Naive thymus-derived CD8-positive, alpha-beta T cell (primary cell): ENCODE measurements at regions not wholly inside any gene's neighbourhood (a gene's known extent, or its start where the extent isn't known, plus 50 kb on each side); places are given as distances from the start of the nearest gene placed in this dataset.

ENCODE experiments used
- ATAC-seq, 2 donors: fragments of 150-1000 bp; cut with Tn5 transposase in 1 of 2; sonication (Bioruptor Pico), chemical (Tn5 transposase) in 1 of 2; 1 replicate in 1 of 2; 2 replicates in 1 of 2; pipeline ENCODE4 v1.10.0; 2021; ENCODE audit warnings: mild to moderate bottlenecking in 2 of 2, moderate library complexity in 2 of 2
- POLR2A ChIA-PET: fragments of 350-600 bp; sonication (Branson Sonifier 250); formaldehyde crosslinking; loops from one replicate; lab custom pipeline; 2021; ENCODE audit warnings: antibody characterized with exemption; lab: Charles Lee
- DNase-seq, 10 donors: peaks; one replicate each; pipeline versions ENCODE4 v3.0.0 to v3.0.0-alpha.2; 2020 to 2022
- H3K27ac Mint-ChIP-seq, 10 donors: one replicate each; pipeline ENCODE4 v1.8.0; 2020 to 2022; ENCODE audit warnings: mild to moderate bottlenecking in 10 of 10, mixed read lengths in 10 of 10, moderate library complexity in 4 of 10, inconsistent platforms in 1 of 10
- H3K27me3 Mint-ChIP-seq, 5 donors: one replicate each; pipeline ENCODE4 v1.8.0; 2021 to 2022; ENCODE audit warnings: mixed read lengths in 5 of 5
- H3K36me3 Mint-ChIP-seq, 3 donors: one replicate each; pipeline ENCODE4 v1.8.0; 2020 to 2022; ENCODE audit warnings: mixed read lengths in 3 of 3, mild to moderate bottlenecking in 2 of 3, inconsistent platforms in 1 of 3
- H3K4me1 Mint-ChIP-seq, 4 donors: one replicate each; pipeline ENCODE4 v1.8.0; 2021 to 2022; ENCODE audit warnings: mixed read lengths in 4 of 4
- H3K4me3 Mint-ChIP-seq, 10 donors: one replicate each; pipeline ENCODE4 v1.8.0; 2020 to 2022; ENCODE audit warnings: mild to moderate bottlenecking in 10 of 10, mixed read lengths in 10 of 10, moderate library complexity in 6 of 10, inconsistent platforms in 1 of 10
- H3K9me3 Mint-ChIP-seq, 9 donors: one replicate each; pipeline ENCODE4 v1.8.0; 2020 to 2022; ENCODE audit warnings: mixed read lengths in 9 of 9, mild to moderate bottlenecking in 3 of 9, inconsistent platforms in 1 of 9, moderate library complexity in 1 of 9

DNA sequence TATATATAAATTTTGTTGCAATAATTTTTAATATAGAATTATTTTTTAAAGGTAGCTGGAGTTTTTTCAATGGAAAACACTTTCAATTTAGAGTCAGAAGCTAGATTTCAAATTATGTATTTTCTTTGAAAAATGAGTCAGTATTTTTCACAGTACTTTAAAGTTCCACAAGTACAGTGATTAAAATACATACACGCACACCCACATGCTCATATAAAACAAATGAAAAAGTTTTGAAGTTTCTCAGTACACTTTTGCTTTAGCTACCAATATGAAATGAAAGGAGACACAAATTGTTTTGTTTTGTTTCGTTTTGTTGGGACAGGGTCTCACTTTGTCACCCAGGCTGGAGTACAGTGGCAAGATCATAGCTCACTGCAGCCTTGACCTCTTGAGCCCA lies 98.6 kb downstream of the CYB561 start:
- Mint-ChIP-seq H3K27ac (no peak overlapping the region), H3K9me3 (no peaks in the 10 kb centered on the region), H3K36me3 (peaks cover 3 to 33% (median 10%) of the 10 kb centered on the region in 3 donors), H3K27me3 (no peaks in the 10 kb centered on the region), H3K4me3 (no peak overlapping the region), H3K4me1 (no peaks in the 10 kb centered on the region)
- POLR2A ChIA-PET, result no interaction called here
- DNase-seq (no peak), ATAC-seq (no peak)

- H3K4me1 Mint-ChIP-seq, result no peaks in the 10 kb centered on the region
- DNase-seq, result no peak
- no peaks in the 10 kb centered on the region for H3K9me3 Mint-ChIP-seq
- peaks cover 0 to 28% (median 9%) of the 10 kb centered on the region in 3 donors for H3K36me3 Mint-ChIP-seq
- no peaks in the 10 kb centered on the region for H3K27me3 Mint-ChIP-seq
- H3K4me3 Mint-ChIP-seq, result no peak overlapping the region
- H3K27ac Mint-ChIP-seq, result no peak overlapping the region
- POLR2A ChIA-PET, result no interaction called here
- ATAC-seq, result no peak
Measured at GRCh38 chr17:63349478-63350000, 96.6 kb downstream of the CYB561 start.

- POLR2A ChIA-PET, result no interaction called here
- no peaks in the 10 kb centered on the region for H3K9me3 Mint-ChIP-seq
- ATAC-seq (no peak), DNase-seq (no peak)
- H3K36me3 Mint-ChIP-seq, result peaks cover 0 to 30% (median 11%) of the 10 kb centered on the region in 3 donors
- no peaks in the 10 kb centered on the region for H3K27me3 Mint-ChIP-seq
- no peaks in the 10 kb centered on the region for H3K4me1 Mint-ChIP-seq
- no peak overlapping the region for H3K4me3 Mint-ChIP-seq
- peak overlapping the region in 1 of 10 donors; percentile 34 for H3K27ac Mint-ChIP-seq
Measured at GRCh38 chr17:63350364-63350763, 95.7 kb downstream of the CYB561 start.

- Mint-ChIP-seq H3K36me3 (peaks cover 4 to 34% (median 9%) of the 10 kb centered on the region in 3 donors), H3K27me3 (no peaks in the 10 kb centered on the region), H3K9me3 (no peaks in the 10 kb centered on the region), H3K4me1 (no peaks in the 10 kb centered on the region), H3K4me3 (no peak overlapping the region), H3K27ac (no peak overlapping the region)
- ATAC-seq, result no peak
- POLR2A ChIA-PET, result no interaction called here
- DNase-seq, result no peak
Measured at GRCh38 chr17:63354256-63354655, 91.8 kb downstream of the CYB561 start.

GRCh38 chr17:63356337-63356757 lies 89.8 kb downstream of the CYB561 start:
- Mint-ChIP-seq H3K27ac (no peak overlapping the region), H3K36me3 (peaks cover 4 to 29% (median 15%) of the 10 kb centered on the region in 3 donors), H3K27me3 (no peaks in the 10 kb centered on the region), H3K4me3 (no peak overlapping the region), H3K9me3 (no peaks in the 10 kb centered on the region), H3K4me1 (no peaks in the 10 kb centered on the region)
- ATAC-seq (no peak), DNase-seq (no peak)
- POLR2A ChIA-PET, result no interaction called here

GRCh38 chr17:63358111-63358839 lies 87.8 kb downstream of the CYB561 start:
- ATAC-seq (no peak), DNase-seq (no peak)
- Mint-ChIP-seq H3K27ac (peak overlapping the region in 1 of 10 donors; percentile 20), H3K4me3 (no peak overlapping the region), H3K27me3 (no peaks in the 10 kb centered on the region), H3K9me3 (peaks cover 0 to 2% (median 0%) of the 10 kb centered on the region in 9 donors), H3K4me1 (no peaks in the 10 kb centered on the region), H3K36me3 (peaks cover 4 to 22% (median 18%) of the 10 kb centered on the region in 3 donors)
- POLR2A ChIA-PET, result no interaction called here

GRCh38 chr17:63358956-63359355 lies 87.2 kb downstream of the CYB561 start:
- ATAC-seq, result no peak
- H3K4me3 Mint-ChIP-seq, result no peak overlapping the region
- DNase-seq, result no peak
- no peaks in the 10 kb centered on the region for H3K4me1 Mint-ChIP-seq
- H3K36me3 Mint-ChIP-seq, result peaks cover 4 to 19% (median 18%) of the 10 kb centered on the region in 3 donors
- H3K27me3 Mint-ChIP-seq, result no peaks in the 10 kb centered on the region
- no peak overlapping the region for H3K27ac Mint-ChIP-seq
- POLR2A ChIA-PET, result no interaction called here
- H3K9me3 Mint-ChIP-seq, result peaks cover 0 to 2% (median 0%) of the 10 kb centered on the region in 9 donors

- Mint-ChIP-seq H3K36me3 (peaks cover 4 to 22% (median 17%) of the 10 kb centered on the region in 3 donors), H3K9me3 (peaks cover 0 to 2% (median 0%) of the 10 kb centered on the region in 9 donors), H3K4me3 (no peak overlapping the region), H3K27ac (no peak overlapping the region), H3K4me1 (no peaks in the 10 kb centered on the region), H3K27me3 (no peaks in the 10 kb centered on the region)
- POLR2A ChIA-PET, result no interaction called here
- ATAC-seq (no peak), DNase-seq (no peak)
Measured at GRCh38 chr17:63361182-63361581, 84.9 kb downstream of the CYB561 start.

GRCh38 chr17:63362115-63362514 lies 84.0 kb downstream of the CYB561 start:
- ATAC-seq (no peak), DNase-seq (no peak)
- Mint-ChIP-seq H3K4me1 (no peaks in the 10 kb centered on the region), H3K27ac (no peak overlapping the region), H3K4me3 (no peak overlapping the region), H3K27me3 (no peaks in the 10 kb centered on the region), H3K36me3 (peaks cover 4 to 19% (median 17%) of the 10 kb centered on the region in 3 donors), H3K9me3 (peaks cover 0 to 2% (median 0%) of the 10 kb centered on the region in 9 donors)
- POLR2A ChIA-PET, result no interaction called here

DNA sequence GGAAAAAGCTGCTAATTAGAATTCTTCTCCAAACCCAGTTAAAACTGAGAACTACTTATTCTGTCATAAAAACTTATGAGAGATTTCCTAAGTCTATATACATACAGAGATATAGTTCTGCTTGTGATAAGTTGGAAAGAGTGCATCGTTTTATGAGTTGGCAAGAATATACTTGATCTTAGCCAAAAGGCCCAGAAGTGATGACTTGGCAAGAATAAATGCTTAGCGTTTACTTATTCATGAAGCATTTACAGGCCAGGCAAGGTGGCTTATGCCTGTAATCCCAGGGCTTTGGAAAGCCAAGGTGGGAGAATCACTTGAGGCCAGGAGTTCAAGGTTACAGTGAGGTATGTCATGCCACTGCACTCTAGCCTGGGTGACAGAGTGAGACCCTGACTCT lies 81.7 kb downstream of the CYB561 start:
- Mint-ChIP-seq H3K36me3 (peaks cover 0 to 17% (median 14%) of the 10 kb centered on the region in 3 donors), H3K4me3 (no peak overlapping the region), H3K4me1 (no peaks in the 10 kb centered on the region), H3K9me3 (peaks cover 0 to 2% (median 0%) of the 10 kb centered on the region in 9 donors), H3K27ac (no peak overlapping the region), H3K27me3 (no peaks in the 10 kb centered on the region)
- ATAC-seq (no peak), DNase-seq (no peak)
- POLR2A ChIA-PET, result no interaction called here

GRCh38 chr17:63364944-63365343 lies 81.2 kb downstream of the CYB561 start:
- Mint-ChIP-seq H3K9me3 (peaks cover 0 to 2% (median 0%) of the 10 kb centered on the region in 9 donors), H3K4me1 (no peaks in the 10 kb centered on the region), H3K4me3 (no peak overlapping the region), H3K36me3 (peaks cover 0 to 15% (median 14%) of the 10 kb centered on the region in 3 donors), H3K27me3 (no peaks in the 10 kb centered on the region), H3K27ac (no peak overlapping the region)
- POLR2A ChIA-PET, result interaction anchor here (0.6 kb wide), 1 partner anchor 206 kb away, joined by 3 read pairs; no protein-coding TSS in a partner anchor
- no peak for DNase-seq
- no peak for ATAC-seq

DNA sequence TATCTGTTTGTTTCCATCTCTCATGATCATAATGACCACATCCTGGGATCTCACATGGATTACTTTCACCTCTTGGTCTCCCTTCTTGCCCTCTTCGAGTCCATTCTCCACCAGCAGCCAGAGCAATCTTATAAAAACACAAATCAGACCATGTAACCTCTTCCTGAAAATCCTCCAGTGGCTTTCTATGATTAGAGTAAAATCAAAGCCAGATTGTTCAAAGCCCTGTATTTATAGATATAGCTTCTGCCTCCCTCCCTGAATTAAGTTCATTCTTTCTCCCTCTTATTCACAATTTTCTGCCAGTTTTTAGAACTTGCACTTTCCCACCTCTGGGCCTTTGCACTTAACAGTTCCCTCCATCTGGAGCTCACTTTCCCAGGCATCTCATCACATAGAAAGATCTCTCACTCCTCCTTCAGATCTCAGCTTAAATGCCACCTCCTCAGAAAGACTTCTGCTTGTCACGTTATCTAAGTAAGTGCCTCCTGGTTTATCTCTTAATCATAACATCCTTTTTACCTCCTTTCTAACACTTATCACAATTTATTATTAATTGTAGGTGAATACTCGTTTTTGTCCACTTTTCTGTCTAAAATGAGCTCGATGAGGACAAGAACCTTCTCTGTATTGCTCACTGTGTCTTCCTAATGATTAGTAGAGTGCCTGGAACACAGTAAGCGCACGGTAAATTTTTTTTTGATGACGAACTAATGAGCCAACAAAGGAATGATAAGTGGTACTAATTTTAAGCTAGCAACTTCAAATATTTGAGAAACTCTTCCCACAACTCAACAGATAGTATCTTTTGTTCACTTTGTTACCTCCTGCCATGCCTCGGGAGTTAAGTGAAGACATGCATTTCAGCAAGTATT lies 80.5 kb downstream of the CYB561 start:
- POLR2A ChIA-PET, result interaction anchor here (0.6 kb wide), 2 partner anchors 205 to 221 kb away, joined by 3 read pairs; no protein-coding TSS in a partner anchor
- DNase-seq (no peak), ATAC-seq (no peak)
- peaks cover 0 to 17% (median 14%) of the 10 kb centered on the region in 3 donors for H3K36me3 Mint-ChIP-seq
- no peak overlapping the region for H3K4me3 Mint-ChIP-seq
- H3K27me3 Mint-ChIP-seq, result no peaks in the 10 kb centered on the region
- H3K27ac Mint-ChIP-seq, result peak overlapping the region in 1 of 10 donors; percentile 10
- peaks cover 0 to 2% (median 0%) of the 10 kb centered on the region in 9 donors for H3K9me3 Mint-ChIP-seq
- H3K4me1 Mint-ChIP-seq, result no peaks in the 10 kb centered on the region

DNA sequence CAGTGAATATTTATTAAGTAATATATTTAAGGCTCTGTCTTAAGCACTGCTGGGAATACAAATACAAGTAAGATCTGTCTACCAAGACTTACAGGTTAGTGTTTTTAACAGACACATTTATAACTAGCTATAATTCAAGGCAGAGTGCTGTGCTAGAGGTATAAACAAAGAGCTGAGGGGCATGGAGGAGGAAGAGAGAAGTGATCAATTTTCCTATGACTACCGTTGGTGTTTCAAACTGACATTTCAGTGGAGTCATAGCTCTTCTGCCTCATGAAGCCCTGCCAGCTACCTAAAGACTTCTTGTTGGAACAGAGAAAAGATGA lies 79.9 kb downstream of the CYB561 start:
- Mint-ChIP-seq H3K36me3 (peaks cover 0 to 14% (median 11%) of the 10 kb centered on the region in 3 donors), H3K4me1 (no peaks in the 10 kb centered on the region), H3K9me3 (peaks cover 0 to 2% (median 0%) of the 10 kb centered on the region in 9 donors), H3K27me3 (no peaks in the 10 kb centered on the region), H3K27ac (no peak overlapping the region), H3K4me3 (no peak overlapping the region)
- POLR2A ChIA-PET, result interaction anchor here (0.6 kb wide), 1 partner anchor 220 kb away, joined by 3 read pairs; no protein-coding TSS in a partner anchor
- no peak for ATAC-seq
- DNase-seq, result no peak
